ENCODE measurements at regions not wholly inside any gene's neighbourhood (a gene's known extent, or its start where the extent isn't known, plus 50 kb on each side); places are given as distances from the start of the nearest gene placed in this dataset.

DNA sequence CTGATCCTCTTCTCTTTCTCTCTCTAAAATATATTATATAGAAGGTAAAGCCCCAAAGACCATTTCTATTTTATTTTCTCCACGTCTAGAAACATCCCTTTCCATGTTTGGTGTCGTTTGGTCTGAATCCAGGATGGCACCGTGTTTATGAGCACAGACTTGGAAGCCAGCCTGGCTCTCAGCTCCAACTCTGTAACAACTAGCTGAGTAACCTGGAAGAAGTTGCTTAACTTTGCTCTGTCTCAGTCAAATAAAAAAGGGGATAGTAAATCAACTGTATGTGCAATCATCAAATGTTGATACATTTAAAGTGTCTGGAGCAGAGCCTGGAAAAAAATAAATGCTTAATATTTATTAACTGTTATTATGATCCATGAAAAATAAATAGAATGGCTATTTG, 249.8 kb upstream of the MAF start:
- Histone ChIP-seq H3K4me1 (no peaks in the 10 kb centered on the region), H3K27me3 (no peaks in the 10 kb centered on the region), H3K27ac (no peak overlapping the region), H3K4me3 (no peak overlapping the region), H3K9me3 (peaks cover 0 to 18% of the 10 kb centered on the region in 2 donors), H3K36me3 (no peaks in the 10 kb centered on the region)
- TF ChIP-seq, protein P1, sequence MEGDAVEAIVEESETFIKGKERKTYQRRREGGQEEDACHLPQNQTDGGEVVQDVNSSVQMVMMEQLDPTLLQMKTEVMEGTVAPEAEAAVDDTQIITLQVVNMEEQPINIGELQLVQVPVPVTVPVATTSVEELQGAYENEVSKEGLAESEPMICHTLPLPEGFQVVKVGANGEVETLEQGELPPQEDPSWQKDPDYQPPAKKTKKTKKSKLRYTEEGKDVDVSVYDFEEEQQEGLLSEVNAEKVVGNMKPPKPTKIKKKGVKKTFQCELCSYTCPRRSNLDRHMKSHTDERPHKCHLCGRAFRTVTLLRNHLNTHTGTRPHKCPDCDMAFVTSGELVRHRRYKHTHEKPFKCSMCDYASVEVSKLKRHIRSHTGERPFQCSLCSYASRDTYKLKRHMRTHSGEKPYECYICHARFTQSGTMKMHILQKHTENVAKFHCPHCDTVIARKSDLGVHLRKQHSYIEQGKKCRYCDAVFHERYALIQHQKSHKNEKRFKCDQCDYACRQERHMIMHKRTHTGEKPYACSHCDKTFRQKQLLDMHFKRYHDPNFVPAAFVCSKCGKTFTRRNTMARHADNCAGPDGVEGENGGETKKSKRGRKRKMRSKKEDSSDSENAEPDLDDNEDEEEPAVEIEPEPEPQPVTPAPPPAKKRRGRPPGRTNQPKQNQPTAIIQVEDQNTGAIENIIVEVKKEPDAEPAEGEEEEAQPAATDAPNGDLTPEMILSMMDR (IDR thresholded peaks at IDR 0.05), result no peak
- intact Hi-C loops (cut with DNase I), result no loop called here
- ATAC-seq (no peak), DNase-seq (no peak)

DNA sequence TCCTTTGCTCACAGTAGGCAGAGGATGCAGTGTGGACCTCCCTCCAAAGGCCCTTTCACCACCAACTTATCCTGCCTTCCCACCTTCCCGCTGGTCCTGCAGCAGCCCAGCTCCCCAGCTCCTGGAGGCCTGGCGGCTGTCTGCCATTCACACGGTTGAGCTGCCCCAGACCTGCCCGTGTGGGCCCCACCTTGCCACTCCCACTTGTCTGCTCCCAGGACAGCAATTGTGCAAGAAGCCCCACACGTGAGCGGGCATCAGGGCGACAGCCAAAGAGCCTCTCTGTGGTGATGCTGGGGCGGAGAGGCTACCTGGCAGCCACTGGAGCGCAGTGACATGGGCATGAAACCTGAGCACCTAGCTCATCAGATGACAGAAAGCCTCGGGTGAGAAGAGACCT, 248.6 kb upstream of the MAF start:
- ATAC-seq (no peak), DNase-seq (peak in 1 of 4 donors; percentile 54)
- Histone ChIP-seq H3K9me3 (peaks cover 0 to 10% of the 10 kb centered on the region in 2 donors), H3K4me3 (no peak overlapping the region), H3K27me3 (no peaks in the 10 kb centered on the region), H3K4me1 (no peaks in the 10 kb centered on the region), H3K27ac (no peak overlapping the region), H3K36me3 (no peaks in the 10 kb centered on the region)
- intact Hi-C loops (cut with DNase I), result no loop called here
- TF ChIP-seq, protein P1 (IDR thresholded peaks at IDR 0.05), result no peak

DNA sequence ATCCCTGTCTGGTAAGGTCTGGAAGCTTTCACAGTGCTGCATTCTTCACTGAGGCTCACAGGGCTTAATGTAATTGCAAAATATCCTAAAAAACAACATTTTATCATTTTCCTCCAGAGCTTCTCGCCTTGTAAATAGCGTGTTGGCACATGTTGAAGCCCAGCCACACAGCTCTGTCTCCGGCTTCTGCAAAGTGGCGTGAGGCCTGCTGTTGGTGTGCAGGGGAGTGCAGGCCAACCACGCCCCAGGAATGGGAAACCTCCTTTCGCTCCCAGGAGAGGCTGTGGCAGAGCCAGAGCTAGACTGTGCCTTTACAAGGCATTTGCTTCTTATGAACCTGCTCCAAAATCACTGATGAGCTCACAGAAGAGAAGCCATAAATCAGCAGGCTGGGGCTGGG, 248.2 kb upstream of the MAF start:
- Histone ChIP-seq H3K36me3 (no peaks in the 10 kb centered on the region), H3K27ac (no peak overlapping the region), H3K9me3 (peaks cover 0 to 10% of the 10 kb centered on the region in 2 donors), H3K4me1 (no peaks in the 10 kb centered on the region), H3K27me3 (no peaks in the 10 kb centered on the region), H3K4me3 (no peak overlapping the region)
- DNase-seq (no peak), ATAC-seq (no peak)
- intact Hi-C loops (cut with DNase I), result no loop called here
- TF ChIP-seq, protein P1 (IDR thresholded peaks at IDR 0.05), result no peak

DNA sequence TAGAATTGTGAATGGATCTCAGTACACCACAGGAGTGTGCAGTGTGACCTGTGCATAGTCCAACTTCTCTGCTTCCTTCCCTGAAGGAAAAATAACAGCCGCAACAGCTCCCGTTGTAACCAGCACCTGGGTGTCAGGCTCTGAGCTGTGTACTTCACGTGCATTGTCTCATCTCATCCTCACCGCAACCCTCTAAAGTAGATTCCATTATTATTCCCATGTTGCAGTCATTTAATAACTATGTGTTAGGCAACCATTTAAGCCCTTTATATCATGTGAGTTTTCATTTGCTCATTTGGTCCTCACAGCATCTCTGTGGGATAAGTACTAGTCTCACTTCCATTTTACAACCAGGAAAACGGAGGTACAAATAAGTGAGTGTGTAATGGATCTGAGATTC, 247.0 kb upstream of the MAF start:
- DNase-seq (no peak), ATAC-seq (no peak)
- Histone ChIP-seq H3K4me1 (no peaks in the 10 kb centered on the region), H3K27ac (no peak overlapping the region), H3K27me3 (no peaks in the 10 kb centered on the region), H3K36me3 (no peaks in the 10 kb centered on the region), H3K4me3 (no peak overlapping the region), H3K9me3 (peaks cover 0 to 4% of the 10 kb centered on the region in 2 donors)
- intact Hi-C loops (cut with DNase I), result no loop called here
- TF ChIP-seq, protein P1 (IDR thresholded peaks at IDR 0.05), result no peak

DNA sequence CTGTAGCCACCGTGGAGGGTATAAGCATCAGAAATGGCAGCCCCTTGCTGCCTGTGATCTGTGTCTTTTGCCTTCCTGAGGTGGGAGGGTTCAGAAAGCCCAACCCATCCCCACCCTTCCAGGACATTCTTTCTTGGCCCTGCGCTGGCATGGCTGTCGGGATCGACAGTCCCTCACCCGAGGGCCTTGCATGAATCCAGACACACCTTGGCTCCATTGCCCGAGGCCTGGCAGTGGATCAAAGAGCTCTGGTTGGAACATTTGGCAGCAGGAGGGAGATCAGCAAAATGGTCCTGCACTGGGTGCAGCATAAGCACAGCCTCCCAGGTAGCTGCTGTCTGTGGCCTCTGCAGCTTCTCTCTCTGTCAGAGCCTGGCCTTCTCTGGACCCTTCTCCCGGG, 246.6 kb upstream of the MAF start:
- ATAC-seq (no peak), DNase-seq (no peak)
- H3K4me1 ChIP-seq, result no peaks in the 10 kb centered on the region
- H3K4me3 ChIP-seq, result no peak overlapping the region
- no peak overlapping the region for H3K27ac ChIP-seq
- H3K27me3 ChIP-seq, result no peaks in the 10 kb centered on the region
- intact Hi-C loops (cut with DNase I), result no loop called here
- TF ChIP-seq, protein P1 (IDR thresholded peaks at IDR 0.05), result no peak
- no peaks in the 10 kb centered on the region for H3K36me3 ChIP-seq
- H3K9me3 ChIP-seq, result no peaks in the 10 kb centered on the region

Data from left lung (tissue), 4 donors.